Right ventricle myocardium superior (tissue), 1 donor: ENCODE measurements at regions not wholly inside any gene's neighbourhood (a gene's known extent, or its start where the extent isn't known, plus 50 kb on each side); places are given as distances from the start of the nearest gene placed in this dataset.

ENCODE experiments used
- ATAC-seq: fragments of 200-7000 bp; cut with Tn5 transposase; one replicate; pipeline ENCODE4 v1.9.1; 2020; ENCODE audit warnings: mild to moderate bottlenecking; ENCODE audit not compliant: poor library complexity
- DNase-seq: peaks from one replicate; pipeline ENCODE4 v3.0.0-alpha.2; 2020
- intact Hi-C: fragments of 100-400 bp; cut with DNase I; formaldehyde crosslinking; loops from one replicate; pipeline ENCODE4 v1.11.2; 2022
- donor health status: DM: no; HTN: yes; CAD: no; lungs with severe emphysema.

- intact Hi-C loops, result no loop called here
- DNase-seq (no peak), ATAC-seq (no peak)
Observed at GRCh38 chr7:132733860-132734259, 157.6 kb upstream of the PLXNA4 start.

GRCh38 chr7:132732321-132732865 lies 156.1 kb upstream of the PLXNA4 start:
- no peak for DNase-seq
- intact Hi-C loops, result no loop called here

GRCh38 chr7:132730105-132730504 lies 153.8 kb upstream of the PLXNA4 start:
- ATAC-seq, result no peak
- intact Hi-C loops, result no loop called here
- DNase-seq, result no peak

More at GRCh38 chr7:132732321-132732865, 156.1 kb upstream of the PLXNA4 start:
- no peak for ATAC-seq

- intact Hi-C loops, result no loop called here
- ATAC-seq, result no peak
- no peak for DNase-seq
Observed at GRCh38 chr7:132723506-132724081, 147.3 kb upstream of the PLXNA4 start.

GRCh38 chr7:132720835-132721234 lies 144.6 kb upstream of the PLXNA4 start:
- no peak for DNase-seq
- intact Hi-C loops, result no loop called here
- ATAC-seq, result no peak

- intact Hi-C loops, result no loop called here
- no peak for DNase-seq
- ATAC-seq, result no peak
Observed at GRCh38 chr7:132713893-132714292, 137.6 kb upstream of the PLXNA4 start.

GRCh38 chr7:132709971-132710567 lies 133.8 kb upstream of the PLXNA4 start:
- no peak for DNase-seq
- no peak for ATAC-seq
- intact Hi-C loops, result no loop called here

GRCh38 chr7:132708470-132708869 lies 132.2 kb upstream of the PLXNA4 start:
- DNase-seq, result no peak
- intact Hi-C loops, result no loop called here
- ATAC-seq, result no peak

- ATAC-seq, result no peak
- no peak for DNase-seq
- intact Hi-C loops, result no loop called here
Observed at GRCh38 chr7:132705146-132705545, 128.9 kb upstream of the PLXNA4 start.

- intact Hi-C loops, result no loop called here
- DNase-seq, result no peak
- ATAC-seq, result no peak
Observed at GRCh38 chr7:132703742-132704141, 127.5 kb upstream of the PLXNA4 start.

- no peak for ATAC-seq
- no peak for DNase-seq
- intact Hi-C loops, result no loop called here
Observed at GRCh38 chr7:132697003-132697402, 120.7 kb upstream of the PLXNA4 start.

GRCh38 chr7:132696332-132696731 lies 120.1 kb upstream of the PLXNA4 start:
- intact Hi-C loops, result no loop called here
- DNase-seq (no peak), ATAC-seq (no peak)

GRCh38 chr7:132691201-132691600 lies 114.9 kb upstream of the PLXNA4 start:
- no peak for ATAC-seq
- no peak for DNase-seq
- intact Hi-C loops, result no loop called here

GRCh38 chr7:132690174-132690573 lies 113.9 kb upstream of the PLXNA4 start:
- ATAC-seq, result no peak
- no peak for DNase-seq
- intact Hi-C loops, result no loop called here

- no peak for ATAC-seq
- intact Hi-C loops, result no loop called here
- no peak for DNase-seq
Observed at GRCh38 chr7:132687981-132688383, 111.7 kb upstream of the PLXNA4 start.

GRCh38 chr7:132687016-132687415 lies 110.7 kb upstream of the PLXNA4 start:
- DNase-seq, result no peak
- intact Hi-C loops, result no loop called here

GRCh38 chr7:132685277-132685676 lies 109.0 kb upstream of the PLXNA4 start:
- no peak for ATAC-seq
- intact Hi-C loops, result no loop called here
- DNase-seq, result no peak

More at GRCh38 chr7:132687016-132687415, 110.7 kb upstream of the PLXNA4 start:
- no peak for ATAC-seq

GRCh38 chr7:132683896-132684690 lies 107.8 kb upstream of the PLXNA4 start:
- ATAC-seq (no peak), DNase-seq (no peak)
- intact Hi-C loops, result no loop called here

GRCh38 chr7:132681951-132682350 lies 105.7 kb upstream of the PLXNA4 start:
- DNase-seq (no peak), ATAC-seq (no peak)
- intact Hi-C loops, result no loop called here

- DNase-seq (no peak), ATAC-seq (no peak)
- intact Hi-C loops, result no loop called here
Observed at GRCh38 chr7:132680590-132680989, 104.3 kb upstream of the PLXNA4 start.
